ENCODE measurements at regions not wholly inside any gene's neighbourhood (a gene's known extent, or its start where the extent isn't known, plus 50 kb on each side); places are given as distances from the start of the nearest gene placed in this dataset.

DNA sequence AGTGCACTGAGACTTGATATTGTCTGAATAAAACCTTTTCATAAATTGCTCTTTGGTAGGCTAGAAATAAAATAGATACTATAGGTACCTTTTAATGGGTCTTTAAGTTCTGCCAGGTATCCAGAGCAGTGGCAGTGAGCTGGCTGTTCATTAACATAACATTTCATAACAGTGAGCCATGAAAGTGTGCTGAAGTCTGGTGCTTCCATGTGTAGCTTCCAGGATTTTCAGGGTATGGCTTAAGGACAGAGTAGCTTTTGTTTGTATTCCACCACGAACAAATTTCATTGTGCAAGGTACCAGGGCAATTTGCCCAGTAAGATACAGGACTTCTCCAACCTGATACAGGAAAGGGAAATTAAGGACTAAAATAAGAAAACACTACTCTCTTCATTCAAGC, 124.7 kb upstream of the NANOGP8 start:
- TF ChIP-seq CTCF (conservative IDR thresholded peaks at IDR 0.05; ENCODE audit: low read length) (no peak), EZH2phosphoT487 (IDR thresholded peaks at IDR 0.05; ENCODE audit: borderline replicate concordance) (no peak)
